Bronchial epithelial cell (primary cell): ENCODE measurements at regions not wholly inside any gene's neighbourhood (a gene's known extent, or its start where the extent isn't known, plus 50 kb on each side); places are given as distances from the start of the nearest gene placed in this dataset.

Experiments used
- DNase-seq: peaks from one replicate; pipeline ENCODE4 v3.0.0-alpha.2; 2010; ENCODE audit warnings: low read depth
- FAIRE-seq: peaks from 2 replicates; lab custom pipeline; 2011; peaks lifted over from hg19 to GRCh38; lab: Jason Lieb, UNC
- H3K27me3 ChIP-seq: 2 replicates; pipeline ENCODE4 v1.5.1; 2011; ENCODE audit warnings: low read length; ENCODE audit not compliant: control insufficient read depth, insufficient read depth
- H3K36me3 ChIP-seq: 2 replicates; pipeline ENCODE4 v1.5.1; 2011; ENCODE audit warnings: low read length; ENCODE audit not compliant: control insufficient read depth, insufficient read depth
- H3K4me3 ChIP-seq: 2 replicates; pipeline ENCODE4 v1.5.1; 2011; ENCODE audit warnings: mild to moderate bottlenecking, low read depth, low read length, control low read depth
- CTCF ChIP-seq: IDR thresholded peaks from 2 replicates; pipeline ENCODE4 v1.5.1; 2011; ENCODE audit warnings: mild to moderate bottlenecking, moderate library complexity, low read length, control low read depth, inconsistent platforms; ENCODE audit not compliant: insufficient read depth, severe bottlenecking

GRCh38 chr12:124442772-124443445 is 124.5 kb downstream of the NCOR2 start:
- DNase-seq (no peak), FAIRE-seq (no peak)
- no peak for TF ChIP-seq CTCF
- H3K4me3 ChIP-seq = no peak overlapping the region
- H3K27me3 ChIP-seq = no peaks in the 10 kb centered on the region
- H3K36me3 ChIP-seq = peaks cover 9% of the 10 kb centered on the region

GRCh38 chr12:124442281-124442680 is 125.1 kb downstream of the NCOR2 start:
- DNase-seq (no peak), FAIRE-seq (no peak)
- no peak for TF ChIP-seq CTCF
- H3K27me3 ChIP-seq = no peaks in the 10 kb centered on the region
- peaks cover 8% of the 10 kb centered on the region for H3K36me3 ChIP-seq
- H3K4me3 ChIP-seq = no peak overlapping the region

GRCh38 chr12:124441443-124442194 is 125.8 kb downstream of the NCOR2 start:
- TF ChIP-seq CTCF = no peak
- DNase-seq (peak; percentile 85), FAIRE-seq (no peak)
- Histone ChIP-seq H3K27me3 (no peaks in the 10 kb centered on the region), H3K4me3 (no peak overlapping the region), H3K36me3 (peaks cover 8% of the 10 kb centered on the region)

GRCh38 chr12:124440841-124441381 is 126.5 kb downstream of the NCOR2 start:
- Histone ChIP-seq H3K4me3 (no peak overlapping the region), H3K27me3 (no peaks in the 10 kb centered on the region), H3K36me3 (peaks cover 7% of the 10 kb centered on the region)
- TF ChIP-seq CTCF = no peak
- DNase-seq (peak; percentile 13), FAIRE-seq (no peak)

GRCh38 chr12:124440031-124440626 is 127.3 kb downstream of the NCOR2 start:
- H3K36me3 ChIP-seq = peaks cover 7% of the 10 kb centered on the region
- DNase-seq (no peak), FAIRE-seq (no peak)
- no peak for TF ChIP-seq CTCF
- H3K4me3 ChIP-seq = no peak overlapping the region
- H3K27me3 ChIP-seq = no peaks in the 10 kb centered on the region
